ENCODE measurements at regions not wholly inside any gene's neighbourhood (a gene's known extent, or its start where the extent isn't known, plus 50 kb on each side); places are given as distances from the start of the nearest gene placed in this dataset.
"Not testable (repeated sequence)": the region's sequence is repeated elsewhere in the genome, so short reads cannot be mapped to it uniquely, and the experiment has no call there.

DNA sequence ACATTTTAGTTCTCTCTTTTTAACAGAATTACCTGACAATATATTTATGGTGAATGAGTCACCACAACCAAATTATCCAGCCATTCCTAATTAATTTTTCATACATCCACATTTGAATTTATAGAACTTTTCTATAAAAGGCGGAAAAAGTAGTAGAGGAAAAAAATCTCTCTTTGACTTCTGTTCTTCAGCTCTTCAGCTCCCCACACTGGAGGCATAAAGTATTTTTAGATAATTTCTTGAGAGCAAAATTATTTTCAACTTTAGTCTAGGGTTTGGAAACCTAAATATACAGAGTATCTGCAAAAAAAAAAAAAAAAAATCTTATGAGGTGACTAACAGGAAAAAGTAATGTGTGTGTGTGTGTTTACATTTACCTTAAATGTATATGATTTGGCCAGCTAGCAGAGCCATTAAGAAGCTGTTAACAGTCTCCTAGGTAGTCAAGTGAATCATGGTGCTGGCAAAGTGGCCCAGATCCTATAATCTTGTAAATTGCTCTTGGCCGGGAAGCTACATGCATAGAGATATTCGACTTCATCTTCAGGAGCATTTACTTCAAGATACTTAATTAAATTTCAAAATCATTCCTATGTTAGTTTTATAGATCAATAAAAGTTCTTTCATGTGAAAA, 383.1 kb upstream of the STEAP1 start:
- no peak for DNase-seq (ENCODE audit: low read depth)

DNA sequence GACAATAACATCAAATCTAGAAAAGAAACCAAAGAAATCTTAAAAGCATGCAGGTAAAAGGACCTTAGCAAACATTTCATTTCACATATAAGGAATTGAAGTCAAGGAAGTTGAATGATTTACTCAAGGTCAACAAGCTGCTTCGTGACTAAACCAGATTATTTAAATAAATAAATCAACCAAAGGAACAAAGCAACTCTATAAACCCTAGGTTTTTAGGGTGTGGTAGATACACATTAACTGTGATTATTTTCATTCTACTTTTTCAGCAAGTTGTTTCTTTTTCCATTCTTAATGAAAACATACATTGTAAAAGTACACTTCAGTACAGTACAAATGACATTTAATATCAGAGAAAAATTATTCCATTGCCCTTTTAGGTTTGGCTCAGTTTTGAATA, 382.0 kb upstream of the STEAP1 start:
- DNase-seq (ENCODE audit: low read depth) = peak; percentile 85

DNA sequence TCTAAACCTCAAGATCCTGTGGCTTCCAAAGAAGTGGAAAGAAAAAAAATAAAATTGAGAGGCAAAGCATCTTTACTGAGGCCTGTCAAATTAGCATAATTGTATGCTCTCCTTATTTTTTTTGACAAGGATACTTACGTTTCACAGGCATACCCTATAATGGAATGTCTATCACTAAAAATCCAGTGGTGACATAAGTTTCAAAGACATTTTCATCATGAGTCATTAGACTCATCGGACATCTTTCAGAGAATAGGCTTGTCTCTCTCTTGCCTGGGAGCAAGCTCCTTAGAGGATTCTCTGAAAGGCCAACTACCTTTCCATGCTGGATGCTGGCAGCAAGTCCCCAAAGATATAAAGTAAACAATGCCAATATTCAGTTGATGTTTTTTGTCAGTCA, 380.7 kb upstream of the STEAP1 start:
- no peak for DNase-seq (ENCODE audit: low read depth)

DNA sequence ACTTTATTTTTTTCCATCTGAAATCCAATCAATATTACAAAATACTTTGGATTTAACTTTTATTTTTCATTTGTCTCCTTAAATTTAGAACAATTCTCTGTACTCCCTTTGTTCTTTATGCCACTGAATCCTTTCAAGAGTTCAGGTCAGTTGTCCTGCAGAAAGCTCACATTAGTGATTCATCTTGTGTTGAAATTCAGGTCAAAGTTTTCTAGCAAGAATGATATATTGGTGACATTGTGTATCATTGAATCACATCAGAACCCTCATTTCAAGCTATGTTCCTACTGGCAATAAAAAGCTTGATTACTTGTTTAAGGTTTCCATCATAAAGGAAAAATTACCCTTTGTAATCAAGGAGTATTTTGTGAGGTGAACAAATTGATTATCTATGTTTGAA, 378.8 kb upstream of the STEAP1 start:
- peak; percentile 84 for DNase-seq (ENCODE audit: low read depth)

DNA sequence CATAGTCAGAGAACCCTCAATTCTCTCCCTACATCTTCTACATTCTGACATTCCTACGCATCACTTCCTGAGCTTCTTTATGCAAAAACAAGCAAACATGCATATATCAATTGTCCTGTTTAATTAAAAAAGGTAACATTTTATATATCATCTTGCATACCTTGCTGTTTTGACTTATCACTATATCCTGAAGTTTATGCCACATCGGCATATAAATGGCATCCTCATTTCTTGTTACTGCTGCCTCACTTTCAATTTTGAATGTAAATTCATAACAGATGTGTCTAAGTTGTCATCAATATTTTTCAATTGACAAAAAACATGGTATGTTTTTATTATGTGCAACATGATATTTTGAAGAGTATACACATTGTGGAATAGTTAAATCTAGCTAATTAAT, 377.3 kb upstream of the STEAP1 start:
- no peak for DNase-seq (ENCODE audit: low read depth)

DNA sequence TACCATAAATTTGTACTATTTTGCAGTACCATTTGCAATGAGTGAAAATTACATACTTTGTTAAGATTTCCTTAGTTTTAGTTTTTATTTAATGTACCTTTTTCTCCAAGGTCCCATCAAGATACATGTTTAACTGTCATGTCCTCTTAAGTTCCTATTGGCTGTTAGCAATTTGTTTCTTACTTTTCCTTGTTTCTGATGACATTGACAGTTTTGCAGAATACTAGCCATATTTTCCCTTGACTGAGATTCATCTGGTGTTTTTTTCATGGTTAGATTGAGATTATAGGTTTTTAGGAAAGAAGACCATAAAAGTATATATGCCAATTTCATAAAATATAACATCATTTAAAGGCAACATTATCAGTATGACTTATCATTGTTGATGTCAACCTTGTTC, 376.8 kb upstream of the STEAP1 start:
- no peak for DNase-seq (ENCODE audit: low read depth)

DNA sequence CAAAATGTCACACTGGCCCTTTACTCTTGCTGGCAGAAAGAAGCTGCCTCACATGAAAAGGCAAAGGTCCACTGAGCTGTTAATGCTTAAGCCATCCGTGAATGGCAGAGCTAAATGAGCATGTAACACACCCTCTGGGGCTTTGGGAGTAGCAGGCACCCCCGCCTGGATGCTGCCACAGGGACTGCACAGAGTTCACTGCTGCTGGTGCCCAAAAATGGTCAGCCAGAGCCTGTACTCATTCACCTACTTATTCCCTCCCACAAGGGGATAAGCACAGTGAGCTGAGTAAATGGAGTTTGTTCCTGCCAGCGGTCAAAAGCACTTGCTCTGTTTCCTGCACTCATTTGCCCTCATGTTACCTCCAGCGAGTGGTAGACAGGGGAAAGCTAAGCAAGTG, 374.0 kb upstream of the STEAP1 start:
- DNase-seq (ENCODE audit: low read depth) = peak; percentile 97

DNA sequence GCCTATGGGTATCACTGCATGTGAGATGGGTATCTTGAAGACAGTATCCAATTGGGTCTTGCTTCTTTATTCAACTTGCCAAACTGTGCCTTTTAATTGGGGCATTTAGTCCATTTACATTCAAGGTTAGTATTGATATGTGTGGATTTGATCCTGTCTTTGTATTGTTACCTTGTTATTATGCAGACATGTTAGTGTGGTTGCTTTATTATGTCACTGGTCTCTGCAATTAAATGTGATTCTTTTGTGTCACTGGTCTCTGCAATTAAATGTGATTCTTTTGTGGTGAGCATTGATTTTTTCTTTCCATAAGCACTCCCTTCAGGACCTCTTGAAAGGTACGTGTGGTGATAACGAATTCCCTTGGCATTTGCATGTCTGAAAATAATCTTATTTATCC, 357.8 kb upstream of the STEAP1 start:
- DNase-seq (ENCODE audit: low read depth) = no peak

DNA sequence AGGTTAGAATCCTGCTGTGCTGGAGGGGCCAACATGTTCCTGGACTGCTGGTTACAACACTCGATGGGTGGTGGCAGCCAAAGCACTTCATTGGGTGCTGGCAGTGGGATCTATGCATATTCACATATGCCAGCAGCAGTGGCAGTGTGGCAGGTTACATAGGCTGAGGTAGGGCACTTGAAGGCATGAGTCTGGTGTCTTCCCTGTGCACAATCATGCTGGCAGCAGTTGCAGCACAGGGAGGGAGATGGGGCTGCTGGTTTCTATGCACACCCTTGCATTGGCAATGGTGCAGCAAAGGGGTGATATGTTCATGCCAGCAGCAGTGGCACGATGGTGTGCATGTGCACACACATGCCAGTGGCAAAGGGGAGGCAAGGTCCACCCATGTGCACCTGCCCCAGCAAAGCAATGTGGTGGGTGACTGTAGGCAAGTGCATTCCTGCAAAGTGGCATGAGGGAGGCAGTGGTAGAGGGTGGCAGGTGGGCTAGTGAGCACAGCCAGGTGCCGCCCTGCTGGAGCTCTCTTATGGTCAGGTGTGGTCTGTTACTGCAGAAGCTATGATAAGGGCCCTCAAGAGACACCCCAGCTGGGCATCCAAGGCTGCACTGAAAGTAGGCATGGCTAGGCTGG, 356.2 kb upstream of the STEAP1 start:
- DNase-seq (ENCODE audit: low read depth) = no peak

DNA sequence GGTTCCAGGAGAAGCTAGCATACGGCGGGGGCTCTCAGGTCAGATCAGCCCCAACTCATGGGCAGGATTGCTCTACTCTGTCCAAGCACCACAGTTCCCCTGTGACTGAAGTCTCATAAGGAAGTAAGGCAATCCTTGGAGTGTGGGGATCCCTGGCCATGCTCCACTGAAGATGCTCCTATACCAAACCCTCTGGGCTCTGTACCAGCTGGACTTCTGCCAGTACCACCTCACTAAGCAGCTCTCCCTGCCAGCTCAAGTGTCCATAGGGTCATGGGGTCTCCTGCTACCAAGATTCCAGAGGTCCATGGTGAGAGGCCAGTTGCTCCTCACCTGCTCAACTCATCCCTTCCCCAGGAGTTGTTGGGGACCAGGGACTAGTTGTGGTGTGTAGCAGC, 355.7 kb upstream of the STEAP1 start:
- peak; percentile 74 for DNase-seq (ENCODE audit: low read depth)

DNA sequence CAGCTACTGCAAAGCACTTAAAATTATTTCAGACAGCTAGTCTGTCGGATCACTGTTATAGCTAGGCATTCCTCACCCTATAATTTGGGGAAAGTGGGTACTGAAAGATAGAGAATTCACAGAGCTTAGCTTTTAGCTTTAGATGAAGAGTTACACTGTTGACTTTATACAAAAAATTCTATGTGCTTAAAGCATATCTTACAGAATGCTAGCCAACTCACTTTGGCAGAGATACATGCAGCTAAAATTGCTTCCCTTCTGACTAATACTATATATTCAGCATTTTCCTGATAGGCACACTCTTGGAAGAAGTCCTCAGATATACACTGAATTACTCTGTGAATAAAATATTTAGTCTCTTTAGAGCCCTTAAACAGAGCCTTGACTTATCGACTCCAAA, 353.5 kb upstream of the STEAP1 start:
- DNase-seq (ENCODE audit: low read depth) = no peak

DNA sequence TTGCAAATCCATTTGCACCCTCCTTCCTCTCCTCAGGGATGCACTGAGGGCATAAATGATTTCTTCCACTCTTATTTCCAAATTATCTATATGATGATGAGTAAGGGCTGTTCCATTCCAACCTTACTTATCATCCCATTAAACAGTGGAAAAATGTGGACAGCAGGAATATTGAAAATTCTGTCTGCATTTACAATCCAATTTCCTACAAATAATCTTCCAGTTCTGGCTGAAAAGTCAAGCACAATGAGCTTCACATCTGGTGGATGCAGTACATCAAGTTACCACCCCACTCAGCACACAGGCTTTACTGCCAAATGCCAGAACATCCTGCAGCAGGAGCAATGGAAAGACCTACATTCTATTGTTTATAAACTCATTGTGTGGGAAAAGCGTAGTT, 345.0 kb upstream of the STEAP1 start:
- no peak for DNase-seq (ENCODE audit: low read depth)

DNA sequence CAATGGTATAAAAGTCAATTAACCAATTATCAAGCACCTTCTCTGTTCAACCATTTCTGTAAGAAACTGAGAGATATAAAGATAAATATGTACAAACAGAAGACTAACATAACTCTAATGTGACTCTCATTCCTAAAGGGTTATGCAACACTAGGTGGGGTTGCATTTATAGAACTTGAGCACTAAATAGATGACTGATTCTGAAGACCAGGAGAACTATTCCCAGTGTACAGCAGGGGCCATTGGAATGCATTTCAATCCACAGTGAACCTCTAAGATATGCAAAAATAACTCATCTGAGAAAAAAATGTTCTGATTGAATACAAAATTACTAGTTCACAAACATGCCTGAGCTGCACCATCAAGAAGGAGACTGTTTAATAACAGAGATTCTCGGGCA, 341.2 kb upstream of the STEAP1 start:
- DNase-seq (ENCODE audit: low read depth) = peak; percentile 57

DNA sequence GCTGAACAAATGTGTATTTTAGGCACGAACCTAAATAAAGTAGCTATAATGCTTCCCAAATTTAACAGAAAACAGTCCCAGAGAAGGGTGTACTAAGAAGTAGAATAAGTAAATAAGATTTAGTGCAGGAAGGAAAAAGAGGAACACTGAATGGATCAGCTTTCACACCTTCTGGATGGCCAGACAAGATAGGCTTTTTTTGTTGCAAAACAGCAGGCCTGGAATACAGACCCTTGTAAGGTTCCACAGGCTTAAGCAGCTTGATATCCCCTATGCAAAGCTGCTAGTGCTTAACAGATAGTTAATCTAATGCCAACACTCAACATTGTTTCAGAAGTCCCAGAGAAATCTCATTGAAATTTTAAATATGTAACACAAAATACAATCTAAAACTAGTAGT, 328.1 kb upstream of the STEAP1 start:
- no peak for DNase-seq (ENCODE audit: low read depth)

DNA sequence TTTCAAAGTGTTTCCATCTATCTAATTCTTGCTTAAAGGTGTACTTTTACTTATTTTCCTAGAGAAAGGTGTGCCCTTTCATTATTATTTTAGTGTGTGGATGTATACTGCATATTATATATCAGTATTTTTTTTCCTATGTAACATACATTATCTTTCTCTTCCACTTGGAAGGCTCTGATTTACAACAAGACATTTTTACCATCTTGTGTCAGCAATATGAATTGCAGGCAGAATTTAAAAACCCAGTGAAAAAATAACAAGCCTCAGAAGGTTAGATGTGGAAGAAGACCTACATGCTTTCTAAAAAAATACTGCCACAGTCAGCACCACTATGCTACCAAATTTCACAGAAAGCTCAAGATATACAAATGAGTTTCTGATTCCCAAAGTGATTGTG, 327.7 kb upstream of the STEAP1 start:
- no peak for DNase-seq (ENCODE audit: low read depth)

DNA sequence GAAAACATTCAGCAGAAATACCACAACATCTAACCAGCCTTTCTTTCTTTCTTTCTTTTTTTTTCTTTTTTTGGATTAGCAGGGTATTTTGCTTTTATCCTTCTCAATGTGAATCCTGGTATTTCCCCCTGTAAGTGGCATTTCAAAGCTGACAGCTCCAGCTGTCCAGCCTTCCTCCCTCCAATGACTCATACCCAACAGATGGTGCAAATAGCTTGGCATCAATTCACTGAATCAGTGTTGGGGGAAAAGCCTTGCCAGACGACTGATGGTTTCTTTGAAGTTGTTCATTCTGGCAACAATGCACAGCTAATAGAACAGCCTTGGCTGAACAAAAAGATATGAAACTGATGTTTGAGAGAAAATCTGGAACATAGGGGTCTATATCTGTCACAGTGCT, 316.8 kb upstream of the STEAP1 start:
- DNase-seq (ENCODE audit: low read depth) = peak; percentile 80

DNA sequence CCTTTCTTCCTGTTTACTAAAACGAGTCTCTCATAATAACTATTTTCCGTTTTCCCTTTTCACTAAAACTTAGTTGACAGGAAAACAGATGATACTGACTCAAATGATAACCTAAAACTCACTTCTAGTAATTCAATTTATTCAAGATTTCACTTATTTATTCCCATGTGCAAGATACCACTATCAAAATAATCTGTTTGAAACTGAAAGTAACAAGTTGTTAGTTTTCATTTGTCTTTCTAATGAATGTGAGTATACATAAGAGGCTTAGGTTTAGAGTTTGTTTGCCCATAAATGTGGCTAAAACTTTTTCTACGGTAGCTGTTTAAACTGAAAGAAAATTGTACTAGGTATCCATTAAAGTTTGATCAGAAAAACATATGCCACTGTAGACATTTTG, 314.9 kb upstream of the STEAP1 start:
- no peak for DNase-seq (ENCODE audit: low read depth)

DNA sequence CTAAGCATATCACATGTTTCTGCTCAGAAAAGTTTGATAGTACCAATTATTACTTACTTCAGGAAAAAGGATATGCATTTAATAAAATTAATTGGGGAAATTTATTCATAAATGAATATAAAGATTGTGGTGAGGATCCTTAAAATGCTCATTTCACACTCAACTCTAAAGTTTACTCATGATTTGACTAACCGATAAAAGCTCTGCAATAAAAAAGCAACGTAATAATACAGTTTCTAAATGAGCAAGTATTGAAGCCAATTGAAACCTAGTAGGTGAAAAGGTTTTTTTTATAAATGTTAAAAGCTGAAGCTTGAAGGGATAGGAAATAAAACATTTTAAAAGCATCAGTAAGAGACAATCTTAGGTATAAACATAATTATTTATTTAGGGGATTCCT, 308.3 kb upstream of the STEAP1 start:
- no peak for DNase-seq (ENCODE audit: low read depth)

DNA sequence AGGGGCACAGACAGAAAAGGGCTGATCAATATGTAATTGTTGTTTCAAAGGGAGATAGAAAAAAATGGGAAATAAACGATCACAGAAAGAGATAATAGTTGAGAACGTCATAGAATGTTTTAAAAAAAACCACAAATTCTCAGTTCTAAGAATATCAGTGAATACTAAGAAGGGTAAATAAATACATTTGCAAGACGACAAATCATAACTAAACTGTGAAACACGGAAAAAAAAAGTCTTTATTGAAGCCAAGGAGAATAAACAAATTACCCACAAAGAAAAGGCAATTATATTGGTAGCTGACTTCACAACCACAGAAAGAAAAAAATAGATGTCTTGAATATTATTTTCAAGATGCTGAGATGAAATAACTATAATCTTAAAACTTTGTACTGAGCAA, 305.2 kb upstream of the STEAP1 start:
- no peak for DNase-seq (ENCODE audit: low read depth)

DNA sequence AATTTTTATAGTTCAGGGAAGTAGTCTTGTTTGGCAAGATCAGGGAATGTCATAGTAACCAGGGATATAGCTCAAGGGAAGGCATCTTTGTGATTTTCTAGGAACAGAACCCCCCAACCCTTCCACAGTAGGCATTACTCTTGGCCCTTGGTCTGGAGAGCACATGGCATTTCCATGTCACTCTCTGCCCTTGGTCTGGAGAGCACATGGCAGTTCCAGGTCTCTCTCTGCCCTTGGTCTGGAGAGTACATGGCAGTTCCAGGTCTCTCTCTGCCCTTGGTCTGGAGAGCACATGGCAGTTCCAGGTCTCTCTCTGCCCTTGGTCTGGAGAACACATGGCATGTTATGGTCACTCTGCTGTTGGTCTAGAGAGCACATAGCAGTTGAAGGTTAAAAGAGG, 297.2 kb upstream of the STEAP1 start:
- DNase-seq (ENCODE audit: low read depth) = not testable (repeated sequence)

DNA sequence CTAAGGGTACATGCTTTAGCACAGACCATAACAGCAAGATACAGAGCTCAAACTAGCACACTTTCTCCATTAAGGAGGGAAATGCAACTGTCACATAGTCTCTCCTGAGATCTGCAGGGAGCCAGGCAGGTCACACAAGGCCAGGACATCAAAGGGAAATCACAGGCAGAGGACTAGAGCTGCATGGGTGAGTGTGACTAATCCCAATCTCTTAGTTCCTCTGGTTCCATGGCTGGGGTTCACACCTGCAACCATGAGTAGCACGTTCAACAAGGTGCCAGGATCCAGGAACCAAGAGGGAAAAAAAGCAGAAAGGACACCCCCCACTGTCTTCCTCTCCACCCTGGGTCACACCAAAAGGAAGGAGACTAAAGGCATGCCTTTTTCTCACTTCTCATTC, 296.5 kb upstream of the STEAP1 start:
- DNase-seq (ENCODE audit: low read depth) = no peak

DNA sequence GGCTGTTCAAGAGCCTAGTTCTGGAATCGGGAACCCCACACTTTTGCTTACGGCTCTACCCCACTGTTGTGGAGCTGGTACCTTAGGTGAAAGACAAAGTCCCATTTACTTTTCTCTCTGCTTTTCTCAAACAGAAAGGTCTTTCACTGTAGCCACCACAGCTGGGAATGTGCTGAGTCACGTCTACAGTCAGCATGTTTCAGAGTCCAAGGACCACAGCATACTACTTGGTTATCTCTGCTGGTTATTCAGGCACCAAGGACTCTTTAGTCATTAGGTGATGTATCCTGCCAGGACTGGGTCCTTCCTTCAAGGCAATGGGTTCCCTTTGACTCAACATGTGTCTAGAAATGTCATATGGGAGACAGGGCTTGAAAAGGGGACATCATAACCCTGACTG, 266.8 kb upstream of the STEAP1 start:
- peak; percentile 68 for DNase-seq (ENCODE audit: low read depth)

DNA sequence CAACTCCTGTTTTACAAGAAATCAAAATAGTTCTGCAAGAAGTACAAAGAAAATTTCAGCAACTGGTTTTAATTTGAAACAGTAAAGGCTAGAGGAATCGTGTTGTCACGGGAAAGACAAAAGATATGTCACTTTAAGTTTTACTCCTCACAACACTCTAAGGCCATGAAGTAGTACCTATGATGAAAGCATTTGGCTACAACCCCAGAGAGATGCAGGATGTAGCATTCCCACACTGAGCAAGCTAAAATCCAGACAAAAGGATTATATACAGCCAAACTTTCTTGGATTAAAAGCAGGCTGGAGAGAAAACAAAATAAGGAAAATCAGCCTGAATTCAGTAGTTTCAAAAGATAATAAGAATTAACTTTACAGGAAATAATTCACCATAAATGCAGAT, 245.5 kb upstream of the STEAP1 start:
- no peak for DNase-seq (ENCODE audit: low read depth)

DNA sequence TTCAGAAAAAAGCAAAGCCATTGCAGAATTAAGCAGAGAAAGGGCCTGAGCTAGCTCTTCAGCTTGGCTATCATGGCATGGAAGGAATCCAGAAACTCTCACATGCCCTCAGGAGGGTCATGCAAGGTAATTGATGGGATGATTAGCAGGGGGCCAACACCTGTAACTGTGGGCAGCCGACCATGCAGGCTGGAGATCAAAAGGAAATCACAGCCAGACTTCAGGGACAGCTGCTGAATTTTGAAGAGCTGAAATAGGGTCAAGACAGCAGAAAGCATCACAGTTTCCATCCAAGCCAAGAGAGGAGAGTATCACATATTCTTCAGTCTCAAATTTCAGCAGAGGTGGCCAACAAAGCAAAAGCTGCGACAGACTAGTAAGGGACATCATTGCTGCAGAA, 239.6 kb upstream of the STEAP1 start:
- no peak for DNase-seq (ENCODE audit: low read depth)
